HCT116 (cell line): ENCODE measurements at regions not wholly inside any gene's neighbourhood (a gene's known extent, or its start where the extent isn't known, plus 50 kb on each side); places are given as distances from the start of the nearest gene placed in this dataset.

Experiments used
- ATAC-seq: fragments of 200-7000 bp; cut with Tn5 transposase; 2 replicates; pipeline ENCODE4 v1.9.1; 2020; ENCODE audit warnings: mild to moderate bottlenecking, moderate library complexity
- BruUV-seq: library from RNA; stranded (reverse); fragments of 400-500 nt; replicated peaks from 2 replicates; lab custom pipeline; 2021; lab: Mats Ljungman, UMichigan
- CTCF ChIA-PET: fragments of 300-600 bp; sonication (Branson Sonifier 250); formaldehyde crosslinking; loops from one replicate; lab custom pipeline; 2021; ENCODE audit warnings: antibody characterized with exemption; lab: Charles Lee
- POLR2A ChIA-PET: fragments of 300-600, 350-600 bp; sonication (Branson Sonifier 250); formaldehyde crosslinking; loops from one replicate; lab custom pipeline; 2021; ENCODE audit warnings: antibody characterized with exemption; lab: Charles Lee
- RAD21 ChIA-PET, 2 experiments: fragments of 300-600 bp; sonication (Branson Sonifier 250); formaldehyde crosslinking; loops; one replicate each; lab custom pipeline; 2023; ENCODE audit warnings: low total read pairs in 2 of 2; ENCODE audit not compliant: uncharacterized antibody in 2 of 2, unreplicated experiment in 2 of 2, low non-redundant PET in 1 of 2; lab: Charles Lee
- DNase-seq: peaks from one replicate; pipeline ENCODE4 v3.0.0-alpha.2; 2010; ENCODE audit warnings: low read depth, low spot score
- H2AFZ ChIP-seq: fragments of 200-600 bp; shearing (Covaris generic), sonication (generic); 2 replicates; pipeline ENCODE4 v1.6.1; 2017; ENCODE audit warnings: low read depth, mixed run types, mixed read lengths, antibody characterized with exemption, low read length; ENCODE audit not compliant: poor library complexity, severe bottlenecking
- H3K27ac ChIP-seq: 2 replicates; pipeline ENCODE4 v1.5.1; 2012; ENCODE audit warnings: low read depth, low read length
- H3K27me3 ChIP-seq: fragments of 200-600 bp; sonication (generic); 2 replicates; pipeline ENCODE4 v1.6.1; 2016; ENCODE audit warnings: mixed run types, low read length, mixed read lengths; ENCODE audit not compliant: insufficient read depth
- H3K36me3 ChIP-seq, 2 experiments: fragments of 200-500 bp in 1 of 2; fragments of 200-600 bp in 1 of 2; sonication (Bioruptor generic) in 1 of 2; sonication (generic) in 1 of 2; 2 replicates each; pipeline versions ENCODE4 v1.5.1 to v1.6.1; 2014 to 2016; ENCODE audit warnings: low read length in 2 of 2, inconsistent platforms in 1 of 2, mixed read lengths in 1 of 2, mixed run types in 1 of 2; ENCODE audit not compliant: insufficient read depth in 2 of 2, control insufficient read depth in 1 of 2
- H3K4me1 ChIP-seq, 2 experiments: fragments of 200-600 bp in 1 of 2; sonication (generic) in 1 of 2; 2 replicates each; pipeline versions ENCODE4 v1.5.1 to v1.6.1; 2012 to 2017; ENCODE audit warnings: low read length in 2 of 2, inconsistent platforms in 1 of 2, mild to moderate bottlenecking in 1 of 2, mixed read lengths in 1 of 2, mixed run types in 1 of 2, moderate library complexity in 1 of 2; ENCODE audit not compliant: insufficient read depth in 2 of 2, control insufficient read depth in 1 of 2
- H3K4me2 ChIP-seq: fragments of 200-600 bp; sonication (generic); 2 replicates; pipeline ENCODE4 v1.6.1; 2017; ENCODE audit warnings: mixed run types, low read length, mixed read lengths
- H3K4me3 ChIP-seq, 2 experiments: fragments of 200-600 bp in 1 of 2; sonication (generic) in 1 of 2; replicated peaks in 1 of 2; 2 replicates each; pipeline ENCODE4 v1.5.1; 2011 to 2016; ENCODE audit warnings: low read length in 2 of 2, control low read depth in 1 of 2, low read depth in 1 of 2, mild to moderate bottlenecking in 1 of 2, mixed read lengths in 1 of 2, mixed run types in 1 of 2
- H3K79me2 ChIP-seq: fragments of 200-600 bp; sonication (generic); 2 replicates; pipeline ENCODE4 v1.6.1; 2017; ENCODE audit warnings: mild to moderate bottlenecking, mixed run types, low read length, moderate library complexity, mixed read lengths; ENCODE audit not compliant: insufficient read depth
- H3K9ac ChIP-seq: fragments of 200-600 bp; sonication (generic); 2 replicates; pipeline ENCODE4 v1.6.1; 2016; ENCODE audit warnings: low read length, mixed read lengths
- H3K9me2 ChIP-seq: fragments of 200-600 bp; sonication (generic), shearing (Covaris generic); 2 replicates; pipeline ENCODE4 v1.6.1; 2017; ENCODE audit warnings: mixed run types, mild to moderate bottlenecking, moderate library complexity; ENCODE audit not compliant: insufficient read depth
- H3K9me3 ChIP-seq, 2 experiments: fragments of 200-500 bp in 1 of 2; fragments of 200-600 bp in 1 of 2; sonication (Bioruptor generic) in 1 of 2; sonication (generic) in 1 of 2; 2 replicates each; pipeline ENCODE4 v1.6.1; 2014 to 2017; ENCODE audit warnings: low read length in 2 of 2, mixed read lengths in 2 of 2, inconsistent platforms in 1 of 2, low read depth in 1 of 2, mild to moderate bottlenecking in 1 of 2, mixed run types in 1 of 2, moderate library complexity in 1 of 2; ENCODE audit not compliant: control insufficient read depth in 1 of 2, insufficient read depth in 1 of 2
- H4K20me1 ChIP-seq: fragments of 200-600 bp; sonication (generic), shearing (Covaris generic); 2 replicates; pipeline ENCODE4 v1.6.1; 2017; ENCODE audit warnings: mixed run types, mild to moderate bottlenecking, moderate library complexity; ENCODE audit not compliant: insufficient read depth
- ATF3 ChIP-seq: IDR thresholded peaks from 2 replicates; pipeline ENCODE4 v1.6.1; 2012
- CBX3 ChIP-seq: IDR thresholded peaks from 2 replicates; pipeline ENCODE4 v1.6.1; 2012; ENCODE audit warnings: low read depth
- CEBPB ChIP-seq: IDR thresholded peaks from 2 replicates; pipeline ENCODE4 v1.6.1; 2012; ENCODE audit warnings: low read depth
- EGR1 ChIP-seq: IDR thresholded peaks from 2 replicates; pipeline ENCODE4 v1.6.1; 2012; ENCODE audit warnings: low read depth
- ELF1 ChIP-seq: IDR thresholded peaks from 2 replicates; pipeline ENCODE4 v1.6.1; 2012; ENCODE audit warnings: low read depth, borderline replicate concordance
- EZH2 ChIP-seq: fragments of 200-600 bp; sonication (generic); IDR thresholded peaks from 2 replicates; pipeline ENCODE4 v1.6.1; 2017; ENCODE audit warnings: antibody characterized with exemption, mixed run types
- JUND ChIP-seq: IDR thresholded peaks from 2 replicates; pipeline ENCODE4 v1.6.1; 2012
- MAX ChIP-seq: IDR thresholded peaks from 2 replicates; pipeline ENCODE4 v1.6.1; 2012
- POLR2A ChIP-seq: IDR thresholded peaks from 2 replicates; pipeline ENCODE4 v1.7.0; 2011; ENCODE audit warnings: borderline replicate concordance; ENCODE audit not compliant: insufficient read depth, insufficient read length; ENCODE audit errors: extremely low read depth
- POLR2AphosphoS5 ChIP-seq: IDR thresholded peaks from 2 replicates; pipeline ENCODE4 v1.6.1; 2011; ENCODE audit warnings: mild to moderate bottlenecking, low read depth, low read length, moderate library complexity
- RAD21 ChIP-seq: IDR thresholded peaks from 2 replicates; pipeline ENCODE4 v1.6.1; 2012; ENCODE audit warnings: low read depth, mild to moderate bottlenecking
- SIN3A ChIP-seq: IDR thresholded peaks from 2 replicates; pipeline ENCODE4 v1.6.1; 2012; ENCODE audit warnings: low read depth
- SP1 ChIP-seq: IDR thresholded peaks from 2 replicates; pipeline ENCODE4 v1.6.1; 2012; ENCODE audit warnings: low read depth
- SRF ChIP-seq: IDR thresholded peaks from 2 replicates; pipeline ENCODE4 v1.6.1; 2012; ENCODE audit warnings: low read depth
- TCF7L2 ChIP-seq: IDR thresholded peaks from 2 replicates; pipeline ENCODE4 v1.7.0; 2011; ENCODE audit warnings: borderline replicate concordance, inconsistent platforms; ENCODE audit not compliant: insufficient read depth, insufficient read length; ENCODE audit errors: extremely low read depth
- YY1 ChIP-seq: IDR thresholded peaks from 2 replicates; pipeline ENCODE4 v1.6.1; 2011; ENCODE audit warnings: low read length, low read depth, moderate library complexity, mild to moderate bottlenecking; ENCODE audit not compliant: insufficient replicate concordance; ENCODE audit errors: extremely low read depth
- ZBTB33 ChIP-seq: IDR thresholded peaks from 2 replicates; pipeline ENCODE4 v1.6.1; 2011; ENCODE audit warnings: mild to moderate bottlenecking, low read length, moderate library complexity; ENCODE audit not compliant: insufficient replicate concordance; ENCODE audit errors: extremely low read depth
- ZFX ChIP-seq: fragments of 450-650 bp; IDR thresholded peaks from 2 replicates; pipeline ENCODE4 v1.6.1; 2017
- intact Hi-C: fragments of 100-400 bp; cut with micrococcal nuclease; formaldehyde crosslinking; loops from 2 replicates; pipeline ENCODE4 v1.10.0; 2022

GRCh38 chr5:164505791-164506190 lies 1000.4 kb downstream of the MAT2B start:
- H3K9ac ChIP-seq, result no peak overlapping the region
- TF ChIP-seq MAX (no peak), POLR2A (no peak), CBX3 (no peak), ELF1 (no peak), JUND (no peak), SIN3A (no peak), SP1 (no peak), YY1 (no peak), TCF7L2 (no peak), ZBTB33 (no peak), SRF (no peak), CEBPB (no peak), EGR1 (no peak), RAD21 (no peak), EZH2 (no peak), ATF3 (no peak), POLR2AphosphoS5 (no peak), ZFX (no peak)
- no peak overlapping the region for H3K4me2 ChIP-seq
- ATAC-seq (no peak), DNase-seq (no peak)
- no peaks in the 10 kb centered on the region; a peak in 1 of 4 replicates for H3K9me3 ChIP-seq
- ChIA-PET RAD21 (no interaction called here), POLR2A (no interaction called here), CTCF (no interaction called here)
- no peaks in the 10 kb centered on the region for H3K9me2 ChIP-seq
- intact Hi-C loops, result loop anchor here (10.0 kb wide), 1 partner anchor 491 kb away; no protein-coding TSS in a partner anchor
- BruUV-seq, result no TSS peak
- H3K27ac ChIP-seq, result no peak overlapping the region
- no peaks in the 10 kb centered on the region for H3K79me2 ChIP-seq
- no peak overlapping the region for H3K4me3 ChIP-seq
- no peaks in the 10 kb centered on the region for H3K27me3 ChIP-seq
- H2AFZ ChIP-seq, result no peak overlapping the region
- no peaks in the 10 kb centered on the region; the same call in 1 of the 2 replicates for H4K20me1 ChIP-seq
- no peaks in the 10 kb centered on the region for H3K4me1 ChIP-seq
- H3K36me3 ChIP-seq, result no peaks in the 10 kb centered on the region
